Activated CD4-positive, CD25-positive, alpha-beta regulatory T cell treated with anti-CD3 and anti-CD28 coated beads, Interleukin-2, amount 50 U/mL, for 16 hours (primary cell): ENCODE measurements at regions not wholly inside any gene's neighbourhood (a gene's known extent, or its start where the extent isn't known, plus 50 kb on each side); places are given as distances from the start of the nearest gene placed in this dataset.
"Not testable (repeated sequence)": the region's sequence is repeated elsewhere in the genome, so short reads cannot be mapped to it uniquely, and the experiment has no call there.

Source experiments
- DNase-seq: peaks from one replicate; pipeline ENCODE4 v3.0.0-alpha.2; 2020; ENCODE audit warnings: low read depth, low spot score

DNA sequence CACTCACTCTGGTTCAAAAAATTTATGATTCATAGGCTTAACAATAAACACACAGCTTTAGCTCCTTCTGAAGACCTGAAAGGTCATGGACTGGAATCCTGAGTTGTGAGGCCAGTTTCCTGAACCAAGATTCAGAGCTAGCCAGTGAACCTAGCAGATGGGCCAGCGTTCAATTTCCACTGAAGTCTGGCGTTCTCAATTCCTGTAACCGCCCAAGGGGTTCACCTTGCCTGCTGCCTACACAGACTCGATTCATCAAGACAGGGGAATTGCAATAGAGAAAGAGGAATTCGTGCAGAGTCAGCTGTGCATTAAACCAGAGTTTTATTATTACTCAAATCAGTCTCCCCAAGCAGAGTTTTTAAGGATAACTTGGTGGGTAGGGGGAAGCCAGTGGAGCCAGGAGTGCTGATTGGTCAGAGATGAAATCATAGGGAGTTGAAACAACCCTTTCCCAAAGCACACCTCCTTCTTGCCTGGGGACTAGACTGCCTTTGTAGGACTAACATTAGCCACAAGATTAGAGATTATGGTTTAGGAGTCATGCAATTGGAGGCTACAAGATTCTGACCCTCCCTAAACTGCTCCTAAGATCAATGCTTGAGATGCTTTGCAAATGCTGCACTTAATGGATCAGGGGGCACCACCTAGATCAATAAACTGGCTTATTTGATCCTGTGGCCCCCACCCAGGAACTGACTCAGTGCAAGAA, 117.5 kb upstream of the SHB start:
- DNase-seq, result no peak

DNA sequence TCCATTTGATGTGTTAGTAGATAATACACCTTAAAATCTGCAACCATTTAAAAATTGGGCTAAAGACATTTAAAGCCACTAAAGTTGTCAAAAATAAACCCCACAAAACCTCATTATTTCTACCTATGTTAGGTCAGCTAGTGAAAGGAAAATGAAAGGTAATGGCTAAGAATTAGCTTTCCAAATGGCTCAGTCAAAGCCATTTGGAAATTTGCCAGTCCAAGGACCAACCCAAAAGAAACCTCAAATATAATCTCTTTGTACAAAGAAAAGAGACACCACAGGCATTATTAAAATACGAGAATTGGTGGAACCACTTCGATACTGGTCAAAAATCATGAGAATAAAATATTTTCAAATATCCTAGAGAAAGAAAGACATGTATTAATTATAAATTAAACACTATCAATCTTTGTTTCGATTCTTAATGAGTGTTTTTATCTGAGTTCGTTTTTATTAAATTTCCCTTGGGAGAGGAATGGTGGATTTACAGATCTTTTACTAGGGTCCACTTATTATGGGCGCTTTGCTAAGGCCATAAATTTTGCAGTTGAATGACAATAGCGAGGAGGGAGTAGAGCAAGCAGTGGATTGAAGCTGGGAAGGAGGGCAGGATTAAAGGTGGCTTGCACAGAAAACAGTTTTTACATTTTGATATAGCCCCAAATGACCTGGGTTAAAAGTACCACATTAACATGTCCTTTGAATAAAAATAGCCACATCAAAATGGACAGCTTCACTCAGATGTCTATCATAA, 116.8 kb upstream of the SHB start:
- DNase-seq, result no peak

DNA sequence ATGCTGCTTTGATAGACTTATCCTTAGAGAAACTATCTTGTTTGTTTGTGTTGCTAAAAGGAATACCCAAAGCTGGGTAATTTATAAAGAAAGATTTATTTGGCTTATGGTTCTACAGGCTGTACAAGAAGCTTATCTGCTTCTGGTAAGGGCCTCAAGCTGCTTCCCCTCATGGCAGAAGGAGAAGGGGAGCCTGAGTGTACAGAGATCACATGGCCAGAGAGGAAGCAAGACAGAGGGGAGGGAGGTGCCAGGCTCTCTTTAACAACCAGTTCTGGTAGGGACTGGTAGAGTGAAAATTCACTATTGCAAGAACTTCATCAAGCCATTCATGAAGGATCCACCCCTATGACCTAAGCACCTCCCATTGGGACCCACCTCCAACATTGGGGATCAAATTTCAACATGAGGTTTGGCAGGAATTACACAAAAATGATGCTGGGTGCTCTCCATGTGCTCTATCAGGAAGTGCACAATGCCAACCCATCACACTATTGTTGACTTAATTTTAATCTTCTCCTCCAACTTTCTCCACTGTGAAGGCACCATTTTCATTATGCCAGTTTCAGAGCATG, 115.1 kb upstream of the SHB start:
- DNase-seq, result no peak

DNA sequence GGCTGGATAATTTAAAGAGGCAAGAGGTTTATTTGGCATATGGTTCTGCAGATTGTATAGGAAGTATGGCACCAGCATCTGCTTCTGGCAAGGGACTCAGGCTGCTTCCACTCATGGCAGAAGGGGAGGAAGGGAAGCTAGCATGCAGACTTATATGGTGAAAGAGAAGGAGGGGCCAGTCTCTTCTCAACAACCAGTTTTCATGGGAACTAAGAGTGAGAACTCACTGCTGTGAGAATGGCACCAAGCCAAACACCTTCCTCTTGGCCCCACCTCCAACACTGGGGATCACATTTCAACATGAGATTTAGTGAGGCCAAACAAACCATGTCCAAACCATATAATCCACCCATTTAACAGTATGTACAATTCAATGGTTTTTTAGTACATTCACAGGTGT, 113.3 kb upstream of the SHB start:
- DNase-seq, result no peak

DNA sequence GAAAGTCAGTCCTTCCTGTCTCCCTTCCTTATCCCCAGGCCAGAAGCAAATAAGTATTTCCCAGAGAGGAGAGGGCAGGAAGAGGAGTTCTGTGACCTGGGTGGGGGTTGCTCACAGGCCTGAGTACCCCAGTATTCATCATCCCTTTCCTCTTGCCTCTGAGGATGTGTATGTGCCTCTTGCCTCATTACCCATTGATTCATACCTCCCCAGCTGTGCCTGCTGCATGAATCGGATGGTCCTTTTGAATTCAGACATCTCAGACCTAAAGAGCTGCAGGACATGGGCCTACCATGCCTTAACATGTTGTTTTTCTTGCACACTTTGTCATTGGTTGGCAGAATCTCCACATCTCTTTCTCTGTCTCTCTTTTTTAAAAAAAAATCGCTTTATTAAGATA, 112.8 kb upstream of the SHB start:
- no peak for DNase-seq

DNA sequence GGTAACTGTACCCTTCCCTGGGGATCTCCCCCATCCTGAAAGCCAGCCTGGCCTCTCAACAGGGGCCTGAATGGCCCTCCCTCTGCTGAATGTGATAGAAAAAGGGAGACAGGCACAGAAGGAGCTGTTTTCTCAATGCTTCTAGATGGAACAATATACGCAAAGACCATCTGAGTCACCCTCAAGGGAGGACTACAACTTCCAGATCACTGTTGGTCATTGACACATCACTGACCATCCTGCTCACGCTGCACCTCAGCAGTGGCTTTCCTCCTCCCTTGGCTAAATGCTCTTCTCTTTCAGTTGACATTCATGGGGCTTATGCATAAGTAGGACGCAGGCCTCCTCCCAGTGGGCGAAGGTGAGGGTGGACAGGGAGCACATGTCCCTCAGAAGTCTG, 112.2 kb upstream of the SHB start:
- no peak for DNase-seq

DNA sequence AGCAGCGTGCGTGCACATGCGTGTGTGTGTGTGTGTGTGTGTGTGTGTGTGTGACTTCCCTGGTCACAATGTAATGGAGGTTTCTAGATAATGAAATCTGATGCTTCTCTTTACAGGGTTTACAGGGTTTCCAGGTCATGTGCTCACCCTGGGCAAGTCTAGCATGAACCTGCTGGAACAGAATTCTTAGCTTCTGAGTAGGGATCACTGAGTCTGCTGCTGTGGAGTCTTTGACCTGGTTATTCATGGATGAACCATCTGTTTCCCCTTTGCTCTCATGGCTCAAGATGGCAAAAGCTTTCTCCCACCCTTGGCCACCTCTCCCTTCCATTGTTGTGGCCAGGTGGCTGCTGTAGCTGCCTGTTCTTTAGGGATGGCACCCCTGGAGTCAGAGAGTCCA, 111.6 kb upstream of the SHB start:
- DNase-seq, result no peak

DNA sequence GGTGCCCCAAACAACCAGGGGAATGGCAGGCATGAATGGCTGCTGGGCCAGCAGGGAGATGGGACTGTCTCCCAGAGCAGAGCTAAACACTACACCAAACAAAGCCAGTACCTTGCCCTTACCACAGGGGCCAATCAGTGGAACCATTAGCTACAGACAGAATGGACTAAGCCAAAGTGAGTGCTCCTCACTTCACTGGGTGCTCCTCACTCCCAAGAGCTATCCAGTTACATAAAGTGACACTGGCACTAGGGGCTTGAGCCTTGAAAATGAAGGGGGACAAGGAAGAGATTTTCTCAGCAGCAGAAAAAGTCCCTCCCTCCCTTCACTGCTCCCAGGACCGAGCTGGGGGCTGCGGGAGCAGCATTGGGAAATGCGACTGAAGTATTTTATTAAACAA, 110.9 kb upstream of the SHB start:
- no peak for DNase-seq

DNA sequence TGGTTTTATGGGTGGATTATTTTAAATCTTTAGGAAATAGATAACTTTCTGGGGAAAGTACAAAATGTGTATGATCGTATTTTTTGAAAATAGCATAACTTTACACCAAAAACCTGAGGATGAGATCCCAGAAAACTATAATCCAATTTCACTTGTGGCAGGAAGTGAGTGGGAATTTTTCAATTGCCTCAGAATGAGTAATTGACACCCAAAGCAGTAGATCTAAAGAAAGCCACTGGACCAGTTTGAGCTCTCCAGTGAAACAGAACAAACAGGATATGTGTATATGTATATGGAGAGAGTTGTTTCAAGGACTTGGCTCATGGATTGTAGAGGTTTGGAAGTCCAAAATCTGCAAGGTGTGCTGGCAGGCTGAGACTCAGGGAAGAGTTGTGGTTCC, 109.2 kb upstream of the SHB start:
- DNase-seq, result no peak

DNA sequence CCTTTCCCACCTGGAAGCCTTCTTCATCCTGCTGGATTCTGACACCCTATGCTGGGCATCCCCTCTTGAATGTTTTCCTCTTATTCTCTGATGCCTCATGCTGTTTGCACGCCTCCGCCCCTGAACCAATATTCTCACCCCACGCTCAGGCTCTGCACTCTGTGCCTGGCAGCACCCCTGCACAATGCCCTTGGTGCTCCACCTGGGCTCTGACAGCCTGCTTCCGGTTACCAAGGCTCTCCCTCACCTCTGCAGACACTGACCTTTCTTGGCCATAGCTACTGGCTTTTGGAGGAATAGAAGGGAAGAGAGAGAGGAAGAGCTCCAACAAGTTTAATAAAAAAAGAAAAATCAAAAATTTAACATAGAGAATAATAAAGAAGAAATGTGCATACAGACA, 108.7 kb upstream of the SHB start:
- DNase-seq, result no peak

DNA sequence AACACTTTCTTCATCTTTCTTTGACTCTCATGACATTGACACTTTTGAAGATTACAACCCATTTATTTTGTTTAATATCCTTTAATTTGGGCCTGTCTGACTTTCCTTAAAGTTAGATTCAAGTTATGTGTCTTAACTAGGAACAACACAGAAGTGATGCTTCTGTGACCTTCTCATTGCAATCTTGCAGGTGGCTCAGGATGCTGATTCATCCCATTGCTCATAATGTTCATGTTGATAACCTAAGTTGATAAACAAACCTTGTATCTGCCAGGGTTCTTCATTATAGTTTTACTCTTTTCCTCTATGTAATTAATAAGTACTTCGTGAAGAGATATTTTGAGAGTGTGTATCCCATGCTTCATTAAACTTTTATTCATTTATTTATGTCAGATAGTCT, 107.2 kb upstream of the SHB start:
- no peak for DNase-seq

DNA sequence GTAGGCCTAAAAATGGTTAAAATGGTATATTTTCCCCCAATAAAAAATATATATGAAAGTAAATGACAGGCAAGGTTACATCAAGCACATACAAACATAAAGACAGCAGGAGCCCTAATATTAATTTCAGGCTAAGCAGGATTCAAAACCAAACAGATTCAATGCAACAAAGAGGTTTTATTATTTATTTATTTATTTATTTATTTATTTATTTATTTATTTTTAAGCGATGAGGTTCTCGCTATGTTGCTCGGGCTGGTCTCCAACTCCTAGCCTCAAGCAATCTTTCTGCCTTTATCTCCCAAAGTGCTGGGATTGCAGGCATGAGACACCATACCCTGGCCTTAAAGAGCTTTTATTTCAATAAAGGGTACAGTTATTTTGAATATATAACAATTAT, 106.4 kb upstream of the SHB start:
- DNase-seq, result no peak

DNA sequence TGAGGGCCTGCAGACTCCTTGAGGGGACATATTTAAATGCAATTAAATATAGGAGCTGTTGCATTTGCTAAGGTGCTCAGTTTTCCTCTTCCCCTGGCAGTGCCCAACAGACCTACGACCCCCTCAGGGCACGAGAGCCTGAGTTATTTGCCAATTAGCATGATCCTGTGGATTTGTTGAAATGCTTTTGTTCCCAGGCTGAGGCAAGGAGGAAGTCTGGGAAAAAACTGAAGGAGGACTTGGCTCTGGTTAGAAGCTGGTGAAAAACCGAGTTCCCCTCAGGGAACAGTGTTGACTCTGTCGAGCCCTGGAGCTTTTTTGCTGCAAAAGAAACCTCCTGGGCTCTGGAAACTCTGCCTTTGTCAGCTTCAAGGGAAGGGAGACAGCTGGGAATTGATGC, 103.6 kb upstream of the SHB start:
- no peak for DNase-seq

DNA sequence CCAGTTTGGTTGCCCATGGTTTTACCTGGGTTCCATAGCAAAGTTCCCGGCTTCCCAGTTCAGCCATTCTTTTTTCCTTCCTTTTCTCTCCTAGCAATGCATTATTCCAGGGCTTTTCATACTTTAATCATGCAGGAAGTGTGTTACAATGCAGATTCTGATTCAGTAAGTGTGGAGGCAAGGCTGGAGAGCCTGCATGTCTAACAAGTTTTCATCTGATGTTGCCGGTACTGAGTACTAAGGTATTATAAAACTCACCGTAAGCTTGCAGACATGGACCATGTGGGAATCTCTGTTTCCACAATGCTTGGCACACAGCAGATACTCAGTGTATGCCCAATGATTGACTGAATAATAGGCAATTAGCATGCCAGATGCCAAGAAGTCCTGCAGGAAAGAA, 102.9 kb upstream of the SHB start:
- no peak for DNase-seq

DNA sequence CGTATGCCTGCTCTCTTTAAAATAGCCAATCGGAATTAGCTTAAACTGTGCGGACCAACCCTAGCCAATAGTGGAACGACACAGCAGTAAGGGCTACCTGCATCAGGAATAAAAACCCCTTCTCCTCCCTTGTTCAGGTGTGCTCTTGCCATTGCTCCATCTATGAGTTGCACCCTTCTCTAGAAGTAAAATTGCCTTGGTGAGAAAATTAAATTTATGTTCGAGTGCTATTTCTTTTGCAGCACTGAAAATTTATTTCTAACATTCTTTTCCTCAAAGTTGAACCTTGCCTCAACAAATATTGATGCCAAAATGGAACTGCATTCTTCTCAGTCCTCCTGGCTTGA, 102.5 kb upstream of the SHB start:
- DNase-seq, result no peak

DNA sequence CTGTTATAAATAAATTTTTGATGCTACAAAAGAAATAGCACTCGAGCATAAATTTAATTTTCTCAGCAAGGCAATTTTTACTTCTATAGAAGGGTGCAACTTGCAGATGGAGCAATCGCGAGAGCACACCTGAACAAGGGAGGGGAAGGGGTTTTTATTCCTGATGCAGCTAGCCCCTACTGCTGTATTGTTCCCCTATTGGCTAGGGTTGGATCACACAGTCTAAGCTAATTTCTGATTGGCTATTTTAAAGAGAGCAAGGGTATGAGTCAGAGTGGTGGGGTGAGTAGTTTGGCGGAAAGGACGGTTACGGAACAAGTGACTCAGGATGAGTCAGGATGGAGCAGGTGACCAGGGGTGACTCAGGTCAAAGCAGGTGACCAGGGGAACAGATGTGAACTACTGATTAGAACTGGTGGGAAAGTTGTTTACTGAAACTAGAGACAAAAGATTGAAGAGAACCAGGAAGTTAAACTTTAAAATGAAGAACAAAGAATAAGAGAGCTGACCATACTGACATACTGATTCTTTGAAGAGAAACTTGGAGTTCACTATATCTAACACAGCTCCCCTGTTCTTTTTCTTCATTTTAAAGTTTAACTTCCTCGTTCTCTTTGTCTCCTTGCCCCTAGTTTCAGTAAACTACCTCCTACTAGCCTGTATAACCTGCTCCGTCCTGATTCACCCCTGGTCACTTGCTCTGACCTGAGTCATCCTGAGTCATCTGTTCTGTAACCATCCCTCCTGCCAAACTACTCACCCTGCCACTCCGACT, 101.9 kb upstream of the SHB start:
- DNase-seq, result not testable (repeated sequence)

DNA sequence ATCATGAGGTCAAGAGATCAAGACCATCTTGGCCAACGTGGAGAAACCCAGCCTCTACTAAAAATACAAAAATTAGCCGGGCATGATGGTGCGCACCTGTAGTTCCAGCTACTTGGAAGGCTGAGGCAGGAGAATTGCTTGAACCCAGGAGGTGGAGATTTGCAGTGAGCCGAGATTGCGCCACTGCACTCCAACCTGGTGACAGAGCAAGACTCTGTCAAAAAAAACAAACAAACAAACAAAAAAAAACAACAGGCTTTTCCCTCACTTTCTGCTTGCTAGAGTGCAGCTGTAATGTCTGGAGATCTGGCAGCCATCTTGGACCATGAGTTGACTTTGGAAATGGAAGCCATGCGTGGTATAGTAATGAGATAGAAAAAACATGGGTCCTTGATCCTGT, 101.1 kb upstream of the SHB start:
- DNase-seq, result not testable (repeated sequence)

DNA sequence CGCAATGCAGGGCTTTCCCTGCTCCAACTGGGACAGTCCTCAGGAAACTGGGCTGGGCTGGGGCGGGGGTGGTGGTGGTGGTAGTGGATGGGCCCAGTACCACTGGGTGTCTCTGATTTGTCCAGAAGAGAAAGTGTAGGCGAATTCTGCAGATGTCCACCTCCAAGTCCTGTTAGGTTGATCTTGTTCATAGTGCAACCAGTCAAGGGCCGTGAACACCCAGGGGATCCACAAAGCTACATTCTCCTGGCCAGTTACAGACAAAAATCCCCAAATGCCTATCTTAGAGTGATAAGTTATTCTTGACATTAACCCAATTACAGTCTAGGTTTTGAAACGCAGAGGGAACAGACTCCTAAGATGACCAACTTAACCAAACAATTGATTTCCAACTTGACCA, 97.5 kb upstream of the SHB start:
- DNase-seq, result no peak

DNA sequence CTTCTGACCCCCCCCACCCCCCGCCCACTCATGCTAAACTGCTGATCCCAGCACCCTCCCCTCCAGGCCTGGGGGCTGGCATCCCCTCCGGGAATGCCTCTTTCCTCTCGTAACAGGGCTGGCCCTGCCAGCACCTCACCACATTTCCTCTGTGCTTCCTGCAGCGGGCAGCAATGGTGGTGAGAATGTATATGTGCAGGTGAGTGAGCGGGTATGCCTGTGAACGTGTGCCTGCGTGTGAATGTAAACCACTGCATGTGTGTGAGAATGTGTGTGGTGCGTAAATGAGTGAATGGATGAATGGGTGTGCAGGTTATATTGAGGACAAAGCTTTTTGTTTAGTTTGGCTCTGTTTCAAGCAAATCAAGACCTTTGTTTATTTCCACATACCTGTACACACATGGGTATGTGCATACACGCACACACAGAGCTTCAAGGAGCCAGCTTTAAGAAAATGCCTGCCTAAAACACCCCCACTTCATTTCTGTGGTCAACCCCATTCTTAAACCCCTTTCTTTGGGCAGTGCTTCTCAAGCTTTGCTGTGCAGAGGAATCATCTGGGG, 95.7 kb upstream of the SHB start:
- no peak for DNase-seq

DNA sequence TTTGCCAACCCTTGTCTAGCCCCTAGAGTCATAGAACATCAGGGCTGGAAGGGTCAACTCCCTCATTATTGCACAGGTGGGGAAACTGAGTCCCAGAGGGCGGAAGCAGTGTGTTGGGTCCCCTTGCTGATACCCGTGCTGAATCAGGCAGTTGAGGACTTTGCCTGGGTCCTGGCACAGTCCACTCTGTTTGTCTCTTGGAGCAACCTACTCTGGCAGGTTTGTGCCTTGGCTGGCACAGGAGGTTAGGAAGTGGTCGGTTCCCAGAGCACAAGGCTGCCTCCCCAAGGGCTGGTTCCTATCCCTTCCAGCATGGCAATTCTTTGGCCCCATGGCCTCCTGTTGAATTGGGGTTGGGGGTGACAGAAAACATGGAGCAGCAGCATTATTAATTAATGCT, 94.5 kb upstream of the SHB start:
- DNase-seq, result no peak

DNA sequence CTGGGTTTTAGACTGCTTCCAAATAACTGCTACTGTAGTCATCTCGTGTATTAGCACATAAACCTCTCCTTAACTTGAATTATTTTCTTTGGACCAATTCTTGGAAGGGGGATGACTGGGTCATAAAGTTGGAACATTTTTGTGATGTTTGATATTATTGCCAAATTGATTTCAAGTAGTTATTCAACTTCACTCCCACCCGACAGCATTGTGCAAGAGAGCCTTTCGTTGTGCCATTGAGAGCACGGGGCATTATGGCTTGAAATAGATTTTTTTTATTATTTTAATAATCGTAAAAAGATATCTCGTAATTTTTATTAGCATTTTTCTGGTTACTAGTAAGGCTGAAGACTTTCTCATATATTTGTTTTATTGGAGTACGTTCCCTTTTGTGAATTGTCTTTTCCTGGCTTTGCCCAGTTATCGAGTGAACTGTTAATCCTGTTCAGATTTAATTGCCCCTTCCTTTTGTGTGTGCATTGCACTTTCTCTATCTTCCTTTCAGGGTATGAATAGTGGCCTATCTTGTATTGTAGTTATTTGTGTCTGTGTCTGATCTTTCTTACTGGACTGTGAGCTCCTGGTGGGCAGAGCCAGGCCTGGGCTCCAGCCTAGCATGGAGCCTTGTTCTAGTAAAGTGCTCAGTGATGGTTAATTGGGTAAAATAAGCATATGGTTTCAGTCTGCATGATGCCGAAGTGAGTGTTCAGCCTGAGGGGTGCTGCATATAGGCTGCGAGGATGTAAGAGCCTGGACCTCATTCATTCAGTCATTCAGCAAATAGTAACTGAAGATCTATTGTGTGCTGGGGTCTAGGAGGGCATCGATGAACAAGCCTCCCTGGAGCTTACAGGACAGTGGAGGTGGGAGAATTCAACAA, 93.5 kb upstream of the SHB start:
- no peak for DNase-seq
